IMR-90 (cell line): ENCODE measurements at regions not wholly inside any gene's neighbourhood (a gene's known extent, or its start where the extent isn't known, plus 50 kb on each side); places are given as distances from the start of the nearest gene placed in this dataset.

Experiments
- ATAC-seq: fragments of 200-7000 bp; cut with Tn5 transposase; 2 replicates; pipeline ENCODE4 v1.9.1; 2020; ENCODE audit warnings: low read depth, mild to moderate bottlenecking, moderate library complexity
- BruUV-seq: library from RNA; stranded (reverse); fragments of 400-500 nt; replicated peaks from 2 replicates; lab custom pipeline; 2021; lab: Mats Ljungman, UMichigan
- CTCF ChIA-PET: fragments of 300-600 bp; formaldehyde crosslinking; extraction: SDS; loops from one replicate; lab custom pipeline; 2021; ENCODE audit warnings: antibody characterized with exemption; lab: Yijun Ruan, JAX
- POLR2A ChIA-PET: fragments of 300-600 bp; sonication (Branson Sonifier 250); formaldehyde crosslinking; loops from one replicate; lab custom pipeline; 2022; ENCODE audit warnings: antibody characterized with exemption; ENCODE audit not compliant: unreplicated experiment; lab: Charles Lee
- DNase-seq: peaks from one replicate; pipeline ENCODE4 v3.0.0; 2013
- H2AFZ ChIP-seq: replicated peaks from 2 replicates; pipeline ENCODE3; 2013; ENCODE audit warnings: low read length, mild to moderate bottlenecking; ENCODE audit not compliant: poor library complexity
- H2AK5ac ChIP-seq: 2 replicates; pipeline ENCODE4 v1.6.1; 2013; ENCODE audit warnings: low read depth, low read length, inconsistent platforms
- H2AK9ac ChIP-seq: replicated peaks from 2 replicates; pipeline ENCODE3; 2013; ENCODE audit warnings: mild to moderate bottlenecking, low read depth, low read length, moderate library complexity; ENCODE audit not compliant: poor library complexity
- H2BK120ac ChIP-seq: 2 replicates; pipeline ENCODE4 v1.6.1; 2013; ENCODE audit warnings: low read depth, low read length, inconsistent platforms
- H2BK15ac ChIP-seq: 3 replicates; pipeline ENCODE4 v1.6.1; 2013; ENCODE audit warnings: low read depth, low read length, inconsistent platforms
- H2BK20ac ChIP-seq: 2 replicates; pipeline ENCODE4 v1.6.1; 2013; ENCODE audit warnings: low read depth, mild to moderate bottlenecking, inconsistent platforms, low read length, moderate library complexity
- H2BK5ac ChIP-seq: 2 replicates; pipeline ENCODE4 v1.6.1; 2013; ENCODE audit warnings: mild to moderate bottlenecking, low read depth, low read length, inconsistent platforms; ENCODE audit not compliant: poor library complexity, severe bottlenecking
- H3K14ac ChIP-seq: replicated peaks from 2 replicates; pipeline ENCODE4 v1.6.1; 2013; ENCODE audit warnings: low read depth, low read length, inconsistent platforms
- H3K18ac ChIP-seq: 2 replicates; pipeline ENCODE4 v1.6.1; 2013; ENCODE audit warnings: low read depth, low read length, control low read depth
- H3K23ac ChIP-seq: 2 replicates; pipeline ENCODE4 v1.6.1; 2013; ENCODE audit warnings: low read depth, low read length, inconsistent platforms
- H3K27ac ChIP-seq: 2 replicates; pipeline ENCODE4 v1.5.1; 2013; ENCODE audit warnings: mild to moderate bottlenecking, control low read depth, low read length; ENCODE audit not compliant: insufficient read depth
- H3K27me3 ChIP-seq: 2 replicates; pipeline ENCODE4 v1.6.1; 2013; ENCODE audit warnings: low read length; ENCODE audit not compliant: control insufficient read depth, insufficient read depth
- H3K36me3 ChIP-seq: 2 replicates; pipeline ENCODE4 v1.6.1; 2013; ENCODE audit warnings: low read length, mixed read lengths; ENCODE audit not compliant: control insufficient read depth, insufficient read depth
- H3K4ac ChIP-seq: 2 replicates; pipeline ENCODE4 v1.6.1; 2013; ENCODE audit warnings: low read depth, low read length, inconsistent platforms
- H3K4me1 ChIP-seq: 2 replicates; pipeline ENCODE4 v1.6.1; 2013; ENCODE audit warnings: low read length, mixed read lengths; ENCODE audit not compliant: control insufficient read depth, insufficient read depth
- H3K4me2 ChIP-seq: 2 replicates; pipeline ENCODE4 v1.6.1; 2013; ENCODE audit warnings: low read depth, mild to moderate bottlenecking, control low read depth, low read length, moderate library complexity
- H3K4me3 ChIP-seq: 2 replicates; pipeline ENCODE4 v1.5.1; 2013; ENCODE audit warnings: low read depth, mild to moderate bottlenecking, control low read depth, low read length, moderate library complexity; ENCODE audit not compliant: insufficient read depth
- H3K56ac ChIP-seq: 2 replicates; pipeline ENCODE4 v1.6.1; 2013; ENCODE audit warnings: low read length, inconsistent platforms; ENCODE audit not compliant: insufficient read depth; ENCODE audit errors: extremely low read depth
- H3K79me1 ChIP-seq, 2 experiments: 2 replicates each; pipeline ENCODE4 v1.6.1; 2013; ENCODE audit warnings: low read length in 2 of 2, inconsistent platforms in 1 of 2, low read depth in 1 of 2
- H3K9ac ChIP-seq: 2 replicates; pipeline ENCODE4 v1.6.1; 2013; ENCODE audit warnings: low read depth, low read length, control low read depth
- H3K9me1 ChIP-seq: 2 replicates; pipeline ENCODE4 v1.6.1; 2013; ENCODE audit warnings: low read length, inconsistent platforms; ENCODE audit not compliant: insufficient read depth
- H3K9me3 ChIP-seq: 2 replicates; pipeline ENCODE4 v1.6.1; 2013; ENCODE audit warnings: low read length; ENCODE audit not compliant: control insufficient read depth, insufficient read depth
- H4K20me1 ChIP-seq: 2 replicates; pipeline ENCODE4 v1.6.1; 2013; ENCODE audit warnings: low read length, inconsistent platforms; ENCODE audit not compliant: insufficient read depth
- H4K5ac ChIP-seq: 2 replicates; pipeline ENCODE4 v1.6.1; 2013; ENCODE audit warnings: mild to moderate bottlenecking, low read depth, low read length, control low read depth
- H4K8ac ChIP-seq, 2 experiments: 2 replicates each; pipeline ENCODE4 v1.6.1; 2013; ENCODE audit warnings: low read depth in 2 of 2, low read length in 2 of 2, control low read depth in 1 of 2, inconsistent platforms in 1 of 2
- H4K91ac ChIP-seq: 2 replicates; pipeline ENCODE4 v1.6.1; 2013; ENCODE audit warnings: low read depth, low read length, inconsistent platforms; ENCODE audit not compliant: insufficient read depth
- BHLHE40 ChIP-seq: fragments of 150-350 bp; IDR thresholded peaks from 2 replicates; pipeline ENCODE4 v1.6.1; 2016; ENCODE audit warnings: mild to moderate bottlenecking, low read depth, low read length
- CEBPB ChIP-seq: IDR thresholded peaks from 2 replicates; pipeline ENCODE4 v1.6.1; 2012; ENCODE audit warnings: low read depth, low read length, improper control_type of control experiment
- FOS ChIP-seq: fragments of 150-350 bp; IDR thresholded peaks from 2 replicates; pipeline ENCODE4 v1.6.1; 2016; ENCODE audit warnings: low read depth, low read length
- MAFK ChIP-seq: IDR thresholded peaks from 2 replicates; pipeline ENCODE4 v1.6.1; 2012; ENCODE audit warnings: low read depth, low read length, improper control_type of control experiment
- MAZ ChIP-seq: IDR thresholded peaks from 2 replicates; pipeline ENCODE4 v1.6.1; 2012; ENCODE audit warnings: low read depth, mild to moderate bottlenecking, low read length, improper control_type of control experiment, moderate library complexity, borderline replicate concordance
- MXI1 ChIP-seq: IDR thresholded peaks from 2 replicates; pipeline ENCODE4 v1.6.1; 2012; ENCODE audit warnings: low read depth, mild to moderate bottlenecking, low read length, moderate library complexity, borderline replicate concordance
- NFE2L2 ChIP-seq: fragments of 150-350 bp; IDR thresholded peaks from 2 replicates; pipeline ENCODE4 v1.6.1; 2016; ENCODE audit warnings: low read depth, mild to moderate bottlenecking, low read length
- POLR2A ChIP-seq: IDR thresholded peaks from 2 replicates; pipeline ENCODE4 v1.6.1; 2012; ENCODE audit warnings: mild to moderate bottlenecking, low read depth, low read length
- RAD21 ChIP-seq: IDR thresholded peaks from 2 replicates; pipeline ENCODE4 v1.6.1; 2012; ENCODE audit warnings: low read length, improper control_type of control experiment
- RCOR1 ChIP-seq: IDR thresholded peaks from 2 replicates; pipeline ENCODE4 v1.6.1; 2012; ENCODE audit warnings: mild to moderate bottlenecking, low read length, improper control_type of control experiment; ENCODE audit not compliant: insufficient replicate concordance
- RFX5 ChIP-seq: IDR thresholded peaks from 2 replicates; pipeline ENCODE4 v1.8.0; 2012; ENCODE audit warnings: low read depth, mild to moderate bottlenecking, low read length, moderate library complexity
- SMC3 ChIP-seq: fragments of 150-350 bp; IDR thresholded peaks from 2 replicates; pipeline ENCODE4 v1.6.1; 2016; ENCODE audit warnings: low read depth, mild to moderate bottlenecking, antibody characterized with exemption, low read length, moderate library complexity
- WGBS, 2 experiments: methylation state at CpG; one replicate each; pipeline versions ENCODE4 v1.1.5 to v1.1.7; 2013; ENCODE audit warnings: missing lambda C conversion rate in 2 of 2; ENCODE audit not compliant: insufficient read length in 1 of 2; ENCODE audit errors: extremely low coverage in 2 of 2; 5-methylcytosine and 5-hydroxymethylcytosine counted together
- dilution Hi-C: fragments of 300-500 bp; cut with HindIII; formaldehyde crosslinking; loops from one replicate; pipeline ENCODE4 v1.14.3; 2018; ENCODE audit warnings: low sequenced_read_pairs; ENCODE audit not compliant: unreplicated experiment
- in situ Hi-C: fragments of 300-500 bp; cut with MboI; formaldehyde crosslinking; loops from 3 replicates; pipeline ENCODE4 v1.14.3; 2019; ENCODE audit warnings: low sequenced_read_pairs, inconsistent platforms, mixed read lengths
- intact Hi-C: fragments of 100-400 bp; cut with micrococcal nuclease; formaldehyde crosslinking; loops from 2 replicates; pipeline ENCODE4 v1.10.0; 2022
- TF ChIP-seq, protein P1 (sequence below): fragments of 150-350 bp; IDR thresholded peaks from 2 replicates; pipeline ENCODE4 v1.6.1; 2017; ENCODE audit warnings: mild to moderate bottlenecking, antibody characterized with exemption, low read length, low read depth
- TF ChIP-seq, protein P2 (sequence below): fragments of 150-350 bp; IDR thresholded peaks from 2 replicates; pipeline ENCODE4 v1.6.1; 2016; ENCODE audit warnings: low read depth, mild to moderate bottlenecking, low read length, moderate library complexity, borderline replicate concordance
- TF ChIP-seq, protein P3 (sequence below): conservative IDR thresholded peaks from 2 replicates; pipeline ENCODE4 v1.5.1; 2012; ENCODE audit warnings: mild to moderate bottlenecking, low read depth, low read length, improper control_type of control experiment

DNA sequence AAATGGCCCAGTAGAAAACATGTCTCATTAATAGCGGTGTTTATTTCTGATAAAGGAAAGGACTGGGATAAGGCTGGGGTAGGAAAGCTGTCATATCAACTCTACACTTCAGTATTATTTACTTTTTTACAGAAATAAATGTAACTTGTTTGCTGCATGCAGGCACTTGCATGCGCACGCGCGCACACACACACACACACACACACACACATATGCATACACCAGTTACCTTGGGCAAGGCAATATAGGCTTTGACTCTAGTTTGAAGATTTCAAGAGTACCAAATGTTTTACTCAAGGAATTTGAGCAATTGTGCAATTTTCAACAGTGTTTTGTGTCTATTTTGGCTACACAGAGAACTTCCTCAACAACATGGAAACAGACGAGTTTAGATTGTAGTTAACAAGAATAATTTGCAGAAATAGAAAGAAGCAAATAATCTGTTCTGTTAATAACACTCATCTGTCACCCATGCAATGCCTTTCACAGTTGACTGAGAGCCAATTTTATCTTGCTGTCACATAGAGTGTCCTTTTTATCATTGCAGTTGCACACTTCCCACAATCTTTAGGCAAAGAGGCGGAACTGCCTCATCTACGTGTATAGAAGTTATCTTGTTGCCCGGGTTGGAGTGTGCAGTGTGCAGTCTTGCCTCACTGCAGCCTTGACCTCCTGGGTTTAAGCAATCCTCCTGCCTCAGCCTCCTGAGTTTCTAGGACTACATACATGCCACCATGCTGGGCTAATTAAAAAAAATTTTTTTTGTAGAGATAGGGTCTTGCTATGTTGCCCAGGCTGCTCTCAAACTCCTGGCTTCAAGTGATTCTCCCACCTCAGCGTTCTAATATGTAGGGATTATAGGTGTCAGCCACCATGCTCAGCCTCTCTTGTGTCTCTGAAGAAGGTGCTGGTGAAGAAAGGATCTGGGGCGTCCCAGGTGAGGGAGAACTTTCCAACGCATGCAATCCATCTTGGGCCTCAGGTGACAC is 64.6 kb upstream of the GPCPD1 start:
- no peaks in the 10 kb centered on the region for H4K20me1 ChIP-seq
- no peaks in the 10 kb centered on the region for H3K27me3 ChIP-seq
- no peak overlapping the region for H3K4ac ChIP-seq
- intact Hi-C loops: no loop called here
- H3K18ac ChIP-seq: no peak overlapping the region
- H2BK5ac ChIP-seq: no peak overlapping the region
- in situ Hi-C loops: no loop called here
- ChIA-PET POLR2A (no interaction called here), CTCF (no interaction called here)
- no peak overlapping the region for H2AFZ ChIP-seq
- H3K79me1 ChIP-seq: no peaks in the 10 kb centered on the region
- WGBS, 2 experiments: no CpG with 5 or more reads among the region's 12 CpGs
- no peaks in the 10 kb centered on the region for H3K9me3 ChIP-seq
- no peak overlapping the region for H3K4me3 ChIP-seq
- BruUV-seq: no TSS peak
- no peak overlapping the region for H3K56ac ChIP-seq
- no peak overlapping the region for H4K91ac ChIP-seq
- no peaks in the 10 kb centered on the region for H3K9me1 ChIP-seq
- H3K14ac ChIP-seq: no peak overlapping the region
- dilution Hi-C loops: no loop called here
- no peak overlapping the region for H2AK9ac ChIP-seq
- H2BK15ac ChIP-seq: no peak overlapping the region
- ATAC-seq (no peak), DNase-seq (no peak)
- H4K8ac ChIP-seq: peak overlapping the region in 1 of 2 experiments; percentile 5; a peak in 1 of 4 replicates
- H3K36me3 ChIP-seq: no peaks in the 10 kb centered on the region
- no peak overlapping the region for H3K27ac ChIP-seq
- H2BK120ac ChIP-seq: no peak overlapping the region
- peaks cover 2% of the 10 kb centered on the region for H3K4me1 ChIP-seq
- H4K5ac ChIP-seq: no peak overlapping the region
- H3K23ac ChIP-seq: no peak overlapping the region
- no peak overlapping the region for H3K4me2 ChIP-seq
- H2AK5ac ChIP-seq: no peak overlapping the region
- peak overlapping the region; percentile 25; the same call in 1 of the 2 replicates for H2BK20ac ChIP-seq
- no peak overlapping the region for H3K9ac ChIP-seq
- TF ChIP-seq, protein P1, sequence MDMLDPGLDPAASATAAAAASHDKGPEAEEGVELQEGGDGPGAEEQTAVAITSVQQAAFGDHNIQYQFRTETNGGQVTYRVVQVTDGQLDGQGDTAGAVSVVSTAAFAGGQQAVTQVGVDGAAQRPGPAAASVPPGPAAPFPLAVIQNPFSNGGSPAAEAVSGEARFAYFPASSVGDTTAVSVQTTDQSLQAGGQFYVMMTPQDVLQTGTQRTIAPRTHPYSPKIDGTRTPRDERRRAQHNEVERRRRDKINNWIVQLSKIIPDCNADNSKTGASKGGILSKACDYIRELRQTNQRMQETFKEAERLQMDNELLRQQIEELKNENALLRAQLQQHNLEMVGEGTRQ: no peak
- TF ChIP-seq RCOR1 (no peak), SMC3 (no peak), MAFK (no peak), POLR2A (no peak), FOS (no peak), NFE2L2 (no peak), MAZ (no peak), BHLHE40 (no peak), RAD21 (no peak), MXI1 (no peak), RFX5 (no peak), CEBPB (no peak)
- TF ChIP-seq, protein P2, sequence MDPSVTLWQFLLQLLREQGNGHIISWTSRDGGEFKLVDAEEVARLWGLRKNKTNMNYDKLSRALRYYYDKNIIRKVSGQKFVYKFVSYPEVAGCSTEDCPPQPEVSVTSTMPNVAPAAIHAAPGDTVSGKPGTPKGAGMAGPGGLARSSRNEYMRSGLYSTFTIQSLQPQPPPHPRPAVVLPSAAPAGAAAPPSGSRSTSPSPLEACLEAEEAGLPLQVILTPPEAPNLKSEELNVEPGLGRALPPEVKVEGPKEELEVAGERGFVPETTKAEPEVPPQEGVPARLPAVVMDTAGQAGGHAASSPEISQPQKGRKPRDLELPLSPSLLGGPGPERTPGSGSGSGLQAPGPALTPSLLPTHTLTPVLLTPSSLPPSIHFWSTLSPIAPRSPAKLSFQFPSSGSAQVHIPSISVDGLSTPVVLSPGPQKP: no peak
- TF ChIP-seq, protein P3, sequence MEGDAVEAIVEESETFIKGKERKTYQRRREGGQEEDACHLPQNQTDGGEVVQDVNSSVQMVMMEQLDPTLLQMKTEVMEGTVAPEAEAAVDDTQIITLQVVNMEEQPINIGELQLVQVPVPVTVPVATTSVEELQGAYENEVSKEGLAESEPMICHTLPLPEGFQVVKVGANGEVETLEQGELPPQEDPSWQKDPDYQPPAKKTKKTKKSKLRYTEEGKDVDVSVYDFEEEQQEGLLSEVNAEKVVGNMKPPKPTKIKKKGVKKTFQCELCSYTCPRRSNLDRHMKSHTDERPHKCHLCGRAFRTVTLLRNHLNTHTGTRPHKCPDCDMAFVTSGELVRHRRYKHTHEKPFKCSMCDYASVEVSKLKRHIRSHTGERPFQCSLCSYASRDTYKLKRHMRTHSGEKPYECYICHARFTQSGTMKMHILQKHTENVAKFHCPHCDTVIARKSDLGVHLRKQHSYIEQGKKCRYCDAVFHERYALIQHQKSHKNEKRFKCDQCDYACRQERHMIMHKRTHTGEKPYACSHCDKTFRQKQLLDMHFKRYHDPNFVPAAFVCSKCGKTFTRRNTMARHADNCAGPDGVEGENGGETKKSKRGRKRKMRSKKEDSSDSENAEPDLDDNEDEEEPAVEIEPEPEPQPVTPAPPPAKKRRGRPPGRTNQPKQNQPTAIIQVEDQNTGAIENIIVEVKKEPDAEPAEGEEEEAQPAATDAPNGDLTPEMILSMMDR: no peak
